ENCODE measurements at regions not wholly inside any gene's neighbourhood (a gene's known extent, or its start where the extent isn't known, plus 50 kb on each side); places are given as distances from the start of the nearest gene placed in this dataset.

GRCh38 chr10:62583876-62584615 is 209.9 kb downstream of the ZNF365 start:
- Mint-ChIP-seq H3K4me1 (ENCODE audit: low read depth, unreplicated experiment) (no peaks in the 10 kb centered on the region), H3K36me3 (ENCODE audit: insufficient read depth, unreplicated experiment) (no peaks in the 10 kb centered on the region), H3K9me3 (ENCODE audit: low read depth, unreplicated experiment) (peaks cover 2% of the 10 kb centered on the region), H3K4me3 (ENCODE audit: low read depth, unreplicated experiment) (no peak overlapping the region), H3K27me3 (ENCODE audit: unreplicated experiment) (peaks cover 9% of the 10 kb centered on the region), H3K27ac (ENCODE audit: unreplicated experiment) (no peak overlapping the region)
- intact Hi-C loops (cut with micrococcal nuclease; ENCODE audit: unreplicated experiment): no loop called here
- CTCF ChIA-PET: no interaction called here
- no peak for DNase-seq
- no peak for TF ChIP-seq CTCF (IDR thresholded peaks at IDR 0.05; ENCODE audit: unreplicated experiment)
- no TSS peak for BruUV-seq (replicated peaks)

GRCh38 chr10:62584731-62585130 is 210.6 kb downstream of the ZNF365 start:
- Mint-ChIP-seq H3K36me3 (ENCODE audit: insufficient read depth, unreplicated experiment) (no peaks in the 10 kb centered on the region), H3K27me3 (ENCODE audit: unreplicated experiment) (peaks cover 9% of the 10 kb centered on the region), H3K27ac (ENCODE audit: unreplicated experiment) (no peak overlapping the region), H3K4me1 (ENCODE audit: low read depth, unreplicated experiment) (no peaks in the 10 kb centered on the region), H3K4me3 (ENCODE audit: low read depth, unreplicated experiment) (no peak overlapping the region), H3K9me3 (ENCODE audit: low read depth, unreplicated experiment) (peaks cover 2% of the 10 kb centered on the region)
- intact Hi-C loops (cut with micrococcal nuclease; ENCODE audit: unreplicated experiment): no loop called here
- CTCF ChIA-PET: no interaction called here
- no TSS peak for BruUV-seq (replicated peaks)
- TF ChIP-seq CTCF (IDR thresholded peaks at IDR 0.05; ENCODE audit: unreplicated experiment): no peak
- DNase-seq: no peak

GRCh38 chr10:62585211-62585775 is 211.1 kb downstream of the ZNF365 start:
- Mint-ChIP-seq H3K4me3 (ENCODE audit: low read depth, unreplicated experiment) (no peak overlapping the region), H3K9me3 (ENCODE audit: low read depth, unreplicated experiment) (peaks cover 2% of the 10 kb centered on the region), H3K36me3 (ENCODE audit: insufficient read depth, unreplicated experiment) (no peaks in the 10 kb centered on the region), H3K4me1 (ENCODE audit: low read depth, unreplicated experiment) (no peaks in the 10 kb centered on the region), H3K27ac (ENCODE audit: unreplicated experiment) (no peak overlapping the region), H3K27me3 (ENCODE audit: unreplicated experiment) (peaks cover 9% of the 10 kb centered on the region)
- CTCF ChIA-PET: no interaction called here
- no peak for TF ChIP-seq CTCF (IDR thresholded peaks at IDR 0.05; ENCODE audit: unreplicated experiment)
- no TSS peak for BruUV-seq (replicated peaks)
- no peak for DNase-seq
- intact Hi-C loops (cut with micrococcal nuclease; ENCODE audit: unreplicated experiment): no loop called here

GRCh38 chr10:62587011-62587410 is 212.8 kb downstream of the ZNF365 start:
- no peak overlapping the region for H3K27ac Mint-ChIP-seq (ENCODE audit: unreplicated experiment)
- peaks cover 9% of the 10 kb centered on the region for H3K27me3 Mint-ChIP-seq (ENCODE audit: unreplicated experiment)
- intact Hi-C loops (cut with micrococcal nuclease; ENCODE audit: unreplicated experiment): no loop called here
- H3K36me3 Mint-ChIP-seq (ENCODE audit: insufficient read depth, unreplicated experiment): no peaks in the 10 kb centered on the region
- H3K9me3 Mint-ChIP-seq (ENCODE audit: low read depth, unreplicated experiment): peaks cover 2% of the 10 kb centered on the region
- TF ChIP-seq CTCF (IDR thresholded peaks at IDR 0.05; ENCODE audit: unreplicated experiment): no peak
- no TSS peak for BruUV-seq (replicated peaks)
- H3K4me3 Mint-ChIP-seq (ENCODE audit: low read depth, unreplicated experiment): no peak overlapping the region
- CTCF ChIA-PET: no interaction called here
- DNase-seq: no peak
- no peaks in the 10 kb centered on the region for H3K4me1 Mint-ChIP-seq (ENCODE audit: low read depth, unreplicated experiment)

Data from Calu3 (cell line).